ENCODE measurements at regions not wholly inside any gene's neighbourhood (a gene's known extent, or its start where the extent isn't known, plus 50 kb on each side); places are given as distances from the start of the nearest gene placed in this dataset.

GRCh38 chr3:124351430-124352148 is 359.7 kb upstream of the ROPN1 start:
- no peaks in the 10 kb centered on the region for H4K20me1 ChIP-seq (ENCODE audit: control insufficient read depth, insufficient read depth, low read depth, low read length)
- no peak overlapping the region for H3K4me3 ChIP-seq (ENCODE audit: low read length)
- TF ChIP-seq EZH2phosphoT487 (IDR thresholded peaks at IDR 0.05; ENCODE audit: borderline replicate concordance, low read length) = no peak
- TF ChIP-seq CTCF (IDR thresholded peaks at IDR 0.05; ENCODE audit: low read depth, low read length, poor library complexity, severe bottlenecking) = peak; percentile 45
- no peak overlapping the region for H3K27ac ChIP-seq (ENCODE audit: low read depth, low read length)
- H3K9me2 ChIP-seq (replicated peaks; ENCODE audit: control insufficient read depth, low read length) = no peaks in the 10 kb centered on the region
- no peaks in the 10 kb centered on the region for H3F3A ChIP-seq (ENCODE audit: control insufficient read depth, insufficient read depth)
- H3K9me3 ChIP-seq (ENCODE audit: control insufficient read depth, insufficient read depth, low read length) = no peaks in the 10 kb centered on the region
- H3K27me3 ChIP-seq (ENCODE audit: control insufficient read depth, low read length) = peaks cover 8% of the 10 kb centered on the region
- H3K4me2 ChIP-seq (ENCODE audit: low read length) = no peak overlapping the region
- H3K36me3 ChIP-seq (ENCODE audit: control insufficient read depth, low read length) = no peaks in the 10 kb centered on the region
- no peaks in the 10 kb centered on the region for H3K4me1 ChIP-seq (ENCODE audit: control insufficient read depth, low read length)
- H3K79me2 ChIP-seq (ENCODE audit: control insufficient read depth, low read length) = no peaks in the 10 kb centered on the region

GRCh38 chr3:124352149-124352539 is 360.2 kb upstream of the ROPN1 start:
- Histone ChIP-seq H3K9me2 (replicated peaks; ENCODE audit: control insufficient read depth, low read length) (no peaks in the 10 kb centered on the region), H3K4me2 (ENCODE audit: low read length) (no peak overlapping the region), H3K9me3 (ENCODE audit: control insufficient read depth, insufficient read depth, low read length) (no peaks in the 10 kb centered on the region), H3F3A (ENCODE audit: control insufficient read depth, insufficient read depth) (no peaks in the 10 kb centered on the region), H4K20me1 (ENCODE audit: control insufficient read depth, insufficient read depth, low read depth, low read length) (no peaks in the 10 kb centered on the region), H3K79me2 (ENCODE audit: control insufficient read depth, low read length) (no peaks in the 10 kb centered on the region), H3K27ac (ENCODE audit: low read depth, low read length) (no peak overlapping the region), H3K4me3 (ENCODE audit: low read length) (no peak overlapping the region), H3K4me1 (ENCODE audit: control insufficient read depth, low read length) (no peaks in the 10 kb centered on the region), H3K27me3 (ENCODE audit: control insufficient read depth, low read length) (peaks cover 8% of the 10 kb centered on the region), H3K36me3 (ENCODE audit: control insufficient read depth, low read length) (no peaks in the 10 kb centered on the region)
- no peak for TF ChIP-seq EZH2phosphoT487 (IDR thresholded peaks at IDR 0.05; ENCODE audit: borderline replicate concordance, low read length)
- TF ChIP-seq CTCF (IDR thresholded peaks at IDR 0.05; ENCODE audit: low read depth, low read length, poor library complexity, severe bottlenecking) = no peak

GRCh38 chr3:124353691-124354090 is 361.8 kb upstream of the ROPN1 start:
- Histone ChIP-seq H3F3A (ENCODE audit: control insufficient read depth, insufficient read depth) (no peaks in the 10 kb centered on the region), H3K36me3 (ENCODE audit: control insufficient read depth, low read length) (no peaks in the 10 kb centered on the region), H3K4me2 (ENCODE audit: low read length) (no peak overlapping the region), H3K9me3 (ENCODE audit: control insufficient read depth, insufficient read depth, low read length) (no peaks in the 10 kb centered on the region), H3K79me2 (ENCODE audit: control insufficient read depth, low read length) (no peaks in the 10 kb centered on the region), H4K20me1 (ENCODE audit: control insufficient read depth, insufficient read depth, low read depth, low read length) (no peaks in the 10 kb centered on the region), H3K4me3 (ENCODE audit: low read length) (no peak overlapping the region), H3K27me3 (ENCODE audit: control insufficient read depth, low read length) (peaks cover 8% of the 10 kb centered on the region), H3K4me1 (ENCODE audit: control insufficient read depth, low read length) (no peaks in the 10 kb centered on the region), H3K27ac (ENCODE audit: low read depth, low read length) (no peak overlapping the region), H3K9me2 (replicated peaks; ENCODE audit: control insufficient read depth, low read length) (no peaks in the 10 kb centered on the region)
- TF ChIP-seq EZH2phosphoT487 (IDR thresholded peaks at IDR 0.05; ENCODE audit: borderline replicate concordance, low read length) = no peak
- TF ChIP-seq CTCF (IDR thresholded peaks at IDR 0.05; ENCODE audit: low read depth, low read length, poor library complexity, severe bottlenecking) = no peak

All from DOHH2 (cell line).